ENCODE measurements at regions not wholly inside any gene's neighbourhood (a gene's known extent, or its start where the extent isn't known, plus 50 kb on each side); places are given as distances from the start of the nearest gene placed in this dataset.

DNA sequence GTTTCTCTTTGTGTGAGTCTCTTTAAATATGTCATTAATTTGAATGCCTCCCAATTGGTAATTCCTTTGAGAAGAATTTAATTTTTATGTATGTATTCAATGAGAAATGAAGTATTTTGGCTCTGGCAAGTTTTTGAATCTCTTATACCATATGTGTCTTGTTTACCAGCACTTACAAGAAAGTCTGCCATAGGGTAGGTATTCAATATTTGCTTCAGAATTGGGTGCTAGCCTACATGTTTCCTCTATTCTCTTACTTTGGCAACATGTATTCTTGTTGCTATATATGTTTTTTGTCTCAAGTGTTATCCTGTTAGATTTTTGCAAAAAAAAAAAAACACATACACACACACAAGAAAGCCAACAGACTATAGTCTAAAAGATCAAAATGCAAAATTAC, 350.5 kb upstream of the PRMT6 start:
- TF ChIP-seq, protein P1, sequence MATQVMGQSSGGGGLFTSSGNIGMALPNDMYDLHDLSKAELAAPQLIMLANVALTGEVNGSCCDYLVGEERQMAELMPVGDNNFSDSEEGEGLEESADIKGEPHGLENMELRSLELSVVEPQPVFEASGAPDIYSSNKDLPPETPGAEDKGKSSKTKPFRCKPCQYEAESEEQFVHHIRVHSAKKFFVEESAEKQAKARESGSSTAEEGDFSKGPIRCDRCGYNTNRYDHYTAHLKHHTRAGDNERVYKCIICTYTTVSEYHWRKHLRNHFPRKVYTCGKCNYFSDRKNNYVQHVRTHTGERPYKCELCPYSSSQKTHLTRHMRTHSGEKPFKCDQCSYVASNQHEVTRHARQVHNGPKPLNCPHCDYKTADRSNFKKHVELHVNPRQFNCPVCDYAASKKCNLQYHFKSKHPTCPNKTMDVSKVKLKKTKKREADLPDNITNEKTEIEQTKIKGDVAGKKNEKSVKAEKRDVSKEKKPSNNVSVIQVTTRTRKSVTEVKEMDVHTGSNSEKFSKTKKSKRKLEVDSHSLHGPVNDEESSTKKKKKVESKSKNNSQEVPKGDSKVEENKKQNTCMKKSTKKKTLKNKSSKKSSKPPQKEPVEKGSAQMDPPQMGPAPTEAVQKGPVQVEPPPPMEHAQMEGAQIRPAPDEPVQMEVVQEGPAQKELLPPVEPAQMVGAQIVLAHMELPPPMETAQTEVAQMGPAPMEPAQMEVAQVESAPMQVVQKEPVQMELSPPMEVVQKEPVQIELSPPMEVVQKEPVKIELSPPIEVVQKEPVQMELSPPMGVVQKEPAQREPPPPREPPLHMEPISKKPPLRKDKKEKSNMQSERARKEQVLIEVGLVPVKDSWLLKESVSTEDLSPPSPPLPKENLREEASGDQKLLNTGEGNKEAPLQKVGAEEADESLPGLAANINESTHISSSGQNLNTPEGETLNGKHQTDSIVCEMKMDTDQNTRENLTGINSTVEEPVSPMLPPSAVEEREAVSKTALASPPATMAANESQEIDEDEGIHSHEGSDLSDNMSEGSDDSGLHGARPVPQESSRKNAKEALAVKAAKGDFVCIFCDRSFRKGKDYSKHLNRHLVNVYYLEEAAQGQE (IDR thresholded peaks at IDR 0.05; ENCODE audit: insufficient read depth in 1 of 2, low read depth in 2 of 2, low read length in 2 of 2), result no peak
- TF ChIP-seq POLR2AphosphoS5 (IDR thresholded peaks at IDR 0.05; ENCODE audit: low read depth, low read length), result no peak
